ENCODE measurements at regions not wholly inside any gene's neighbourhood (a gene's known extent, or its start where the extent isn't known, plus 50 kb on each side); places are given as distances from the start of the nearest gene placed in this dataset.

DNA sequence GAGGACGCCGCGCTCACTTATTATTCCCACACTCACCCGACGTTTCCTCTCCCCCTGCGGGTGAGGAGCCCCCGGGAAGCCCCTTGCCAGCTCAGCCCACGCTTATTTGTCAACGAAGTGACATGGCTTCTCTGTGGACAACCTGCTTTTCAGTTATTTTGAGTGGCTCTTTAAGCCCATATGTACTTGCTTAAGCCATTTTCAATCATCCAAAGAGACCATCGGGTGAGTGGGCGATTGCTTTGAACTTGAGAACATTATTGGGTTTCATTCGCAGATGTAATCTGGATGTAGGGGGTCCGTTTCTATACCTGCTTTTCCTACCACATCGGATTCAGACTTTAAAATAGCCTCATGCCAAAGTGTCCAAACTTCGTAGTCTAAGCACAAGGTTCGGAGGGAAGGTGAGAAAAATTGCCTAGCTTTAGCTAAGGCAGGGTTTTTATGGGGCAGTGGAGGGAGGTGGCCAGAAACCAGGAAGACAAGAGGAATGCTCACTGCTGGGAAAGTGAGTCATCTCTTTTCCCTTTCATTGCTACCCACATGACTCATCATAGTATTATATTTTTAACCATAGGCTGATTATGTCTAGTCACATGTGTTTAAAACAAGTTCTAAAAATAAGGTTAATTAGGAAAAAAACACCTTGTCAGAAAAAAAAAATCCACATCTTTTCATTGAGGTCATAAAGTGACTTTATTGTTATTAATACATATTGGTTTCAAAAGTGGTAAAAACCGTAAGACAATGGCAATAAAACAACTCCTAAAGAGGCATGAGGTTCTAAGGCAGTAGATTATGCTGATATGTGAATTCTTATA lies 773.1 kb upstream of the NR2F2 start:
- ATAC-seq (no peak), DNase-seq (no peak)
- 53 to 60% methylated on average over 17 of the region's 17 CpGs for WGBS, 2 donors
- Histone ChIP-seq H3K36me3 (replicated peaks in 1 of 2; ENCODE audit: insufficient read depth in 1 of 2, low read depth in 2 of 2) (no peaks in the 10 kb centered on the region), H3K4me3 (no peak overlapping the region), H3K27me3 (no peaks in the 10 kb centered on the region), H3K4me1 (no peaks in the 10 kb centered on the region), H3K27ac (no peak overlapping the region), H3K9me3 (no peaks in the 10 kb centered on the region)
- intact Hi-C loops (cut with DNase I) = no loop called here
- TF ChIP-seq, protein P1, sequence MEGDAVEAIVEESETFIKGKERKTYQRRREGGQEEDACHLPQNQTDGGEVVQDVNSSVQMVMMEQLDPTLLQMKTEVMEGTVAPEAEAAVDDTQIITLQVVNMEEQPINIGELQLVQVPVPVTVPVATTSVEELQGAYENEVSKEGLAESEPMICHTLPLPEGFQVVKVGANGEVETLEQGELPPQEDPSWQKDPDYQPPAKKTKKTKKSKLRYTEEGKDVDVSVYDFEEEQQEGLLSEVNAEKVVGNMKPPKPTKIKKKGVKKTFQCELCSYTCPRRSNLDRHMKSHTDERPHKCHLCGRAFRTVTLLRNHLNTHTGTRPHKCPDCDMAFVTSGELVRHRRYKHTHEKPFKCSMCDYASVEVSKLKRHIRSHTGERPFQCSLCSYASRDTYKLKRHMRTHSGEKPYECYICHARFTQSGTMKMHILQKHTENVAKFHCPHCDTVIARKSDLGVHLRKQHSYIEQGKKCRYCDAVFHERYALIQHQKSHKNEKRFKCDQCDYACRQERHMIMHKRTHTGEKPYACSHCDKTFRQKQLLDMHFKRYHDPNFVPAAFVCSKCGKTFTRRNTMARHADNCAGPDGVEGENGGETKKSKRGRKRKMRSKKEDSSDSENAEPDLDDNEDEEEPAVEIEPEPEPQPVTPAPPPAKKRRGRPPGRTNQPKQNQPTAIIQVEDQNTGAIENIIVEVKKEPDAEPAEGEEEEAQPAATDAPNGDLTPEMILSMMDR (IDR thresholded peaks at IDR 0.05) = no peak
- no peak for TF ChIP-seq POLR2A (IDR thresholded peaks at IDR 0.05)

GRCh38 chr15:95558131-95558530 lies 772.4 kb upstream of the NR2F2 start:
- WGBS, 2 donors = 34 to 48% methylated on average over 2 of the region's 2 CpGs
- Histone ChIP-seq H3K4me3 (no peak overlapping the region), H3K36me3 (replicated peaks in 1 of 2; ENCODE audit: insufficient read depth in 1 of 2, low read depth in 2 of 2) (no peaks in the 10 kb centered on the region), H3K27ac (no peak overlapping the region), H3K27me3 (no peaks in the 10 kb centered on the region), H3K4me1 (no peaks in the 10 kb centered on the region), H3K9me3 (no peaks in the 10 kb centered on the region)
- no peak for TF ChIP-seq POLR2A (IDR thresholded peaks at IDR 0.05)
- TF ChIP-seq, protein P1 (IDR thresholded peaks at IDR 0.05) = no peak
- ATAC-seq (no peak), DNase-seq (no peak)
- intact Hi-C loops (cut with DNase I) = no loop called here

- H3K9me3 ChIP-seq = no peaks in the 10 kb centered on the region
- H3K36me3 ChIP-seq (replicated peaks in 1 of 2; ENCODE audit: insufficient read depth in 1 of 2, low read depth in 2 of 2) = no peaks in the 10 kb centered on the region
- intact Hi-C loops (cut with DNase I) = no loop called here
- no peak overlapping the region for H3K4me3 ChIP-seq
- H3K4me1 ChIP-seq = no peaks in the 10 kb centered on the region
- no peak for TF ChIP-seq POLR2A (IDR thresholded peaks at IDR 0.05)
- TF ChIP-seq, protein P1 (IDR thresholded peaks at IDR 0.05) = no peak
- H3K27me3 ChIP-seq = no peaks in the 10 kb centered on the region
- 55 to 66% methylated on average over 2 of the region's 2 CpGs for WGBS, 2 donors
- H3K27ac ChIP-seq = no peak overlapping the region
- ATAC-seq (no peak), DNase-seq (no peak)
Observed at GRCh38 chr15:95558916-95559315, 771.6 kb upstream of the NR2F2 start.

GRCh38 chr15:95559875-95560394 lies 770.6 kb upstream of the NR2F2 start:
- Histone ChIP-seq H3K9me3 (no peaks in the 10 kb centered on the region), H3K4me3 (no peak overlapping the region), H3K36me3 (replicated peaks in 1 of 2; ENCODE audit: insufficient read depth in 1 of 2, low read depth in 2 of 2) (no peaks in the 10 kb centered on the region), H3K27me3 (no peaks in the 10 kb centered on the region), H3K27ac (no peak overlapping the region), H3K4me1 (no peaks in the 10 kb centered on the region)
- no peak for TF ChIP-seq POLR2A (IDR thresholded peaks at IDR 0.05)
- TF ChIP-seq, protein P1 (IDR thresholded peaks at IDR 0.05) = no peak
- intact Hi-C loops (cut with DNase I) = no loop called here
- WGBS, 2 donors = 53 to 66% methylated on average over 7 of the region's 7 CpGs
- DNase-seq = peak in 1 of 4 donors; percentile 6
- ATAC-seq = no peak

GRCh38 chr15:95561463-95561862 lies 769.0 kb upstream of the NR2F2 start:
- TF ChIP-seq POLR2A (IDR thresholded peaks at IDR 0.05) = no peak
- TF ChIP-seq, protein P1 (IDR thresholded peaks at IDR 0.05) = no peak
- no peaks in the 10 kb centered on the region for H3K4me1 ChIP-seq
- intact Hi-C loops (cut with DNase I) = no loop called here
- no peak for ATAC-seq
- H3K4me3 ChIP-seq = no peak overlapping the region
- no peaks in the 10 kb centered on the region for H3K9me3 ChIP-seq
- H3K27ac ChIP-seq = no peak overlapping the region
- no peaks in the 10 kb centered on the region for H3K36me3 ChIP-seq (replicated peaks in 1 of 2; ENCODE audit: insufficient read depth in 1 of 2, low read depth in 2 of 2)
- 39 to 43% methylated on average over 2 of the region's 2 CpGs for WGBS, 2 donors
- no peak for DNase-seq
- H3K27me3 ChIP-seq = no peaks in the 10 kb centered on the region

Data from body of pancreas (tissue), 4 donors.